Activated CD4-positive, alpha-beta T cell treated with anti-CD3 and anti-CD28 coated beads for 48 hours (primary cell): ENCODE measurements at regions not wholly inside any gene's neighbourhood (a gene's known extent, or its start where the extent isn't known, plus 50 kb on each side); places are given as distances from the start of the nearest gene placed in this dataset.

Experiments used
- DNase-seq: peaks from one replicate; pipeline ENCODE4 v3.0.0-alpha.2; 2020

- no peak for DNase-seq
Measured at GRCh38 chr10:1968257-1969033, 231.1 kb upstream of the ADARB2 start.

DNA sequence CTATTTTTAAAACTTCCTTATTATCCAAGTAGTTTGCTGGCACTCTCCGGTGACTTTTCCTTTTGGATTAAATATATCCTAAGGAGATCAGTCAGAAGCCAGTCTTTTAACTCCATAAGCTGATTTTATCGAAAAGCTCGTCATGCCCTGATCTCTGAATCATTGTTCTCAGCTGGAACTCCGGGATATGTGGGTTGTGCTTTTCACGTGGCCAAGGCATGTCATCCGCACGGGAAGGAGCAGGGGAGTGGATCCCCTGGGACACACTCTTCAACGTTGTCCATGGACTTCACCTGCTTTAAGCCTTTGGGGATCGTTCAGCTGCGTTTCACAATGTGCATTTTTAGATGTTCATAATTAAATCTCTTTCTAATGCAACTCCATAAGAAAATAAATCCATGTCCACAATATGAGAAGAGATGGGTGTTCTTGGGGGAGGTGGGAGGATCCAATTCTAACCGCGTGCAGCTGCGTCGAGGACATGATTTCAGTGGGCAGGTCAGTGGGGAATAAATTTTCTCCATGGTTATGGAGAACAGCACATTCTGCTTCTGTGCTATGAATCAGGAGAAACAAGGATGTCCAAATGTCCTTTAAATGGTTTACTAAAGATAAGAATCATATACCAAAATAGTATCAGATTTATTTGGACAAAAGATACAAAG lies 229.5 kb upstream of the ADARB2 start:
- no peak for DNase-seq

DNA sequence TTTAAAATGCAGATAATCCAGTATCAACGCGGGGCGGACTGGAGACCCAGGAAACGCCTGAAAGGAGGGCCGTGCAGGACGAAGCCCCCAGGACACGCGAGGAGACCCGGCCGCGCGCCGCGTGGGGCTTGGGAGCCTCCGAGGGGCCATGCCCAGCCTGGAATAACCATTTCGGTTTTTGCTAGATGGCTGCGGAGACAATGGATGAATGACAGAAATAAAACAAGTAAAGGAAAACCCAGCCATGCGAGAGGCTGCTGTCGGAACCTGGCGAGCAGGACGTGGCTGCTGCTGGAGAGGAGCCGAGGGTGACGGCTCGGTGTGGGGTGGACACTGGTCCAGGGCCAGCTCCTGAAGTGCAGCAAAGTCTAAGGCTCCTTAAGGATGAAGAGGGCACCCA lies 227.2 kb upstream of the ADARB2 start:
- no peak for DNase-seq

- DNase-seq: no peak
Measured at GRCh38 chr10:1963341-1963740, 226.0 kb upstream of the ADARB2 start.

DNA sequence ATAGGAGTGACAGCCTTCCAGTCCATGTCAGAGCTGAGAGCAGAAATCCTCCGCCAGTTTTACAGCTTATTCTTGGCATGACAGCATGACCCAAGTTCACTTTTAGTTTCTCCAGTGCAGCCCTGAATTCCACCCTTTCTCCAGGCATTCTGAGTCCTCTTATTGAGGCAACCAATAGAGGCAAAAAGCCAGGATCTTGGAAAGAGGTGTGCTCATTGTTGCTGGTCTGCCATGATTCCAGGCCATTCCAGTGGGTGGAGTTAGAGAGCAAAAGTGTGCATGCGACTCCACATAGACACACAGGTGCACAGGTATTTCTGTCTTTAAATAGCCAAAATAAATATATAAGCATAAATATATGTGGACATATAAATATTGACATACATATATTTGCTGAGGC lies 224.7 kb upstream of the ADARB2 start:
- no peak for DNase-seq

- no peak for DNase-seq
Measured at GRCh38 chr10:1960982-1961381, 223.7 kb upstream of the ADARB2 start.

DNA sequence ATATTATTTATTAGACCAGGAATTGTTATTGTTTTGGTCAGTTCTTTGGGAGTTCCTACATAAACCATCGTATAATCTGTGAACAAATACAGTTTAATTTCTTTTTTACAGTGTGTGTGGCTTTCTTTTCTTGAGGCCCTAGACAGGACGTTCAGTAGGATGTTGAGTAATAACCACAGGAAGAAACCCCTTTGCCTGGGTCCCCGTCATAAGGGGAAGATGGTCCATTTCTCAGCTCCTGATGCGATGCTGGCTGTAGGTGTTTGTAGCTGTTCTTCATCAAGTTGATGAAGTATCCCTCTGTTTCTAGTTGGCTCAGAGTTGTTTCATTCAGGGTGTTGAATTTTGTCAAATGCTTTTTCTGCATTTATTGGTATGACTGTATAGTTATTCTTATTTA lies 219.7 kb upstream of the ADARB2 start:
- DNase-seq: peak; percentile 22

DNA sequence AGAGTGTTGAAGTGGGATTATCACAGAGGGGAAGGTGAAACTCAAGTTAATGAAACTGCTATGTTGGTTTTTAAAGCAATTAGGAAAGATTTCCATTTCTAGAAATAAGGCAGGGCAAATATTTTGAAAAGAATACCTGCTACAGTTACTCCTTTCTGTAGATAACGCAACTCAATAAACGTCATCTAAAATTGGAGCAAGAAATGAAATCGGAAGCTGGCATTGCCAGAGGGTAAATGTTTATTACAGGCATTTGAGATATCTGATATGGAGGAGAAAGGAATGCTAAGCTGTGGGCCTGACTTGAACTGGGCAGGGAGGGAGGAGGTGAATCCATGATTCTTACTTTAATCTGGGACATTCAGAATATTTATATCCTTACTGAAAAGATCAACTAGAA lies 217.0 kb upstream of the ADARB2 start:
- DNase-seq: no peak

- DNase-seq: no peak
Measured at GRCh38 chr10:1952126-1953095, 215.1 kb upstream of the ADARB2 start.

- no peak for DNase-seq
Measured at GRCh38 chr10:1950803-1951495, 213.6 kb upstream of the ADARB2 start.

- DNase-seq: no peak
Measured at GRCh38 chr10:1947464-1948003, 210.2 kb upstream of the ADARB2 start.

DNA sequence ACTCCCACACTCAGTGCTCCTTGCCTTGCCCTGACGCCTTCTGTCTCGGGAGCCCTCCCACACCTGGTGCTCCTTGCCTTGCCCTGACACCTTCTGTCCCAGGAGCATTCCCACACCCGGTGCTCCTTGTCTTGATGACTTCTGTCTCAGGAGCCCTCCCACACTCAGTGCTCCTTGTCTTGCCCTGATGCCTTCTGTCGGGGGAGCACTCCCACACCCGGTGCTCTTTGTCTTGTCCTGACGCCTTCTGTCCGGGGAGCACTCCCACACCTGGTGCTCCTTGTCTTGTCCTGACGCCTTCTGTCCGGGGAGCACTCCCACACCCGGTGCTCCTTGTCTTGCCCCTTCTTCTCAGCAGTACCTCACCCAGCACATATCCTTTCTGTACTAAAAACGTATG lies 207.2 kb upstream of the ADARB2 start:
- no peak for DNase-seq

- DNase-seq: no peak
Measured at GRCh38 chr10:1942478-1942877, 205.2 kb upstream of the ADARB2 start.

- peak; percentile 84 for DNase-seq
Measured at GRCh38 chr10:1939016-1939415, 201.7 kb upstream of the ADARB2 start.

DNA sequence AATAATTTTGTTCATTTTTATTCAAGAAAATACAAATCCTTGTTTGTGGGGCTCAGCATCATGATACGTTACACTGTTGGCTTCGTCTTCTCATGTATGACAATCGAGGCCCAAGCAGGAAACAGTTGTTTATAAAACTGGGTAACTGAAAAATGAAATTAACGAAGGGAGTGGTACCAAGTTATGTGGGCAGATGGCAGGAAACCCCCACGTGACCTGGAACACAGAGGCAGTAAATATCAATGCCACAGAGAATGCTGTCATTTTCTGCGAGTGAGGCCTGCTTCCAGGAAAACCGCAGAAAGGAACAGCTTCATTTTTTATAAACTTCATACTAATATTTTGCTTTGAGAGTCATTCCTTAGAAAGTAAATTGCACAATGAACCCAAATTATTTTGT lies 201.0 kb upstream of the ADARB2 start:
- DNase-seq: peak; percentile 73

GRCh38 chr10:1935912-1936311 lies 198.6 kb upstream of the ADARB2 start:
- no peak for DNase-seq

DNA sequence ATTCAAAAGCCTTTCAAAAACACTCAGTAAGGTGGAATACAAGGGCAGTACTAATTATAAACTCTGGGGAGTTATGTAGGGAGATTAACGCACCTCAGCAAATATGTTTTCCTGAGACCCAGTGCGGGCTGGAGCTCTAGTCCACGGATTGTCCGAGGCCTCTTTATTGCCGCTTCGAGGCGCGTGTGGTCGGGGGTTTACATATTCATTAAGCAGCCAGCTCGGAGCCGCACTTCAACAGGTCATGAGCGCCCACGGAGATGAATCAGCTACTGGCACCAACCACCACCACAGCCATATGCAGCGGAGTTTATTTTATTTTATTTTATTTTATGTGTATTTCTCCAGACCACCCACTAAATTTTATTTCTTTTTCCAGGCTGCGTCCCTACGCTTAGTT lies 195.9 kb upstream of the ADARB2 start:
- DNase-seq: no peak

- no peak for DNase-seq
Measured at GRCh38 chr10:1932692-1933094, 195.4 kb upstream of the ADARB2 start.

- DNase-seq: no peak
Measured at GRCh38 chr10:1928606-1929005, 191.3 kb upstream of the ADARB2 start.

GRCh38 chr10:1923998-1924397 lies 186.7 kb upstream of the ADARB2 start:
- no peak for DNase-seq

- DNase-seq: no peak
Measured at GRCh38 chr10:1923586-1923985, 186.3 kb upstream of the ADARB2 start.

GRCh38 chr10:1920941-1921340 lies 183.6 kb upstream of the ADARB2 start:
- no peak for DNase-seq

DNA sequence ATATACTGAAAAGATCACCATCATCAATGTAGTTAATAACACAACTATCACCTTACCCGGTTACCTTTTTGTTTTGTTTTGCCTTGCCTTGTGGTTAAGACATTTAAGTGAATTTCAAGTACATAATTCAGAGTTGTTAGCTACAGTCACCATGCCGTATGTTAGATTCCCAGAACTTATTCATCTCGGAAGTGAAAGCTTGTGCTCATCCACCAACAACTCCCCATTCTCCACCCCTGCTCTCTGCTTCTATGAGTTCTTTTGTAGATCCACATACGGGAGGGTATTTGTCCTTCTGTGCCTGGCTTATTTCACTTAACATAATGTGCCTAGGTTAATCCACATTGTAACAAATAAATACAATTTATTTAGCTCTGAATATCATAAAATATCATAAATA lies 182.8 kb upstream of the ADARB2 start:
- no peak for DNase-seq
